D341Med (cell line): ENCODE measurements at regions not wholly inside any gene's neighbourhood (a gene's known extent, or its start where the extent isn't known, plus 50 kb on each side); places are given as distances from the start of the nearest gene placed in this dataset.
"Not testable (repeated sequence)": the region's sequence is repeated elsewhere in the genome, so short reads cannot be mapped to it uniquely, and the experiment has no call there.

ENCODE experiments used
- DNase-seq: peaks from one replicate; pipeline ENCODE4 v3.0.0; 2012; ENCODE audit warnings: low spot score

DNA sequence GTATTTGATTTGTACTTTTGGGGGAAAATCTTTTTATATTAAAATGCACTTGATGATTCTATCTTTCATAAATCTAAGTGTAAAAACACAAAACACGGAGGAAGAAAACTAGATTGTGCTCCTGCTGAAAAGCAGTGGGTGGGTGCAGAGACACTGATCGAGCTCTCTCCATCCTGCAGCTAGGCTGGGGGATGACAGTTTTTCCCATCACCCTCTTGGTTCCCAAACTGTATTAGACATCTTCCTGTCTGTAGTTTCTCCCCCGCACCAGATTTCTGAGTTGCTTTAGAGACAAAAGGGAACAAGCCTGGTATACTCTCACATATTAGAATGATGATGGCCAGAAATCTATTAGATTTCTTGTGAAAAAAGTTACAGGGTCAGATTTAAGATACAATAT, 99.6 kb downstream of the FAM114A2 start:
- no peak for DNase-seq

DNA sequence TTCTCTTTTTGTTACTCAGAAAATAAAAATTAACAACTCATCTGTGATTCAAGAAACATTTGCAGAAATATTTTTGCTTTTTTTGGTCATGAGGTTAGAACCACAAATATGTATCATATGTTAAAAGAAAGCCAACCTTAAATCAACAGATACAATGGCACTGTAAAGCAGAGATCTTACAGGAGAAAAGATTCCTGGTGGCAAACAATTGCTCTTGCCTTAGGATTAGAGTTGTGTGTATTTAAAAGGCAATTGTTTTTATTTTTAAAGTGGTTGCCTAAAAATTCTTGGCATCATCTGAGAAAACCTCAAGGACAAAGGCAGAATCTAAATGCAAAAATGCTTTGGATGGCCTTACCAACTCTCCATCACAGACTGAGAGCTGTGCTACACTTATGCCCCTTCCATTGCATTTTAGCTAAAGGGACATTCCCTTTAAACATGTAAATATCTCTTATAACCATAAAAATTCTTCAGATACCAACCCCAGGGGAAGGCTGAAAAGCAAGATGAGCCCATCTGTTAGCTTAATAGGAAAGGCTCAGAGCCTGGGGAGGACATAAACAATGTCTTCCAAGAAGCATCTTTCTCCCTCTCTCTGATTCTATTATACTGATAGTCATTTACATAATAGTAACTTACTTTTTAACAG, 100.4 kb downstream of the FAM114A2 start:
- no peak for DNase-seq

DNA sequence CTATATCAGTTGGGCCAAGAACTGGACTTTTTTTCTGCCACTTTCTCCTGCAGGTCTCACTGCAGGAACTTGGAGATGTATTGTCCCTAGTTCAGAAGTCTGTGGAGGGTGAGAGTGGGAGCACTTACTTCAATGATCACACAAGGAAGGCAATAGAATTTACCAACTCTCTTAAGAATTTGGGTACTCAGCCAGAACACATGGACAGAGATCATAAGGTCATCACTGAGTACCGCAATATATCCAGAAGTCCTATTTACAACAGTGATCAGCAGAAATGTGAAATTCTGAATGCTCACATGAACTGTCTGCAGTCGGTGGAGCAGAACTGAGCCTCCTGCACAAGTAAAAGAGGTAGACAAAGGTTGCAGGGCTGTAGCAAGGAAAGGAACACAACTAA, 101.0 kb downstream of the FAM114A2 start:
- no peak for DNase-seq

DNA sequence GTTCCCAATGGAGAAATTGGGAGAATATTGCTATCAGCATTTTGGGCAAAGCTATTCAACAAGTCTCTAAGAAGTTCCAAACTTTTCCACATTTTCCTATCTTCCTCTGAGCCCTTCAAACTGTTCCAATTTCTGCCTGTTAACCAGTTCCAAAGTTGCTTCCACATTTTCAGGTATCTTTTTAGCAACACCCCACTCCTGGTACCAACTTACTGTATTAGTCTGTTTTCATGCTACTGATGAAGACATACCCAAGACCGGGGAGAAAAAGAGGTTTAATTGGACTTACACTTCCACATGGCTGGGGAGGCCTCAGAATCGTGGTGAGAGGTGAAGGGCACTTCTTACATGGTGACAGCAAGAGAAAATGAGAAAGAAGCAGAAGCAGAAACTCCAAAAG, 103.6 kb downstream of the FAM114A2 start:
- DNase-seq = not testable (repeated sequence)

DNA sequence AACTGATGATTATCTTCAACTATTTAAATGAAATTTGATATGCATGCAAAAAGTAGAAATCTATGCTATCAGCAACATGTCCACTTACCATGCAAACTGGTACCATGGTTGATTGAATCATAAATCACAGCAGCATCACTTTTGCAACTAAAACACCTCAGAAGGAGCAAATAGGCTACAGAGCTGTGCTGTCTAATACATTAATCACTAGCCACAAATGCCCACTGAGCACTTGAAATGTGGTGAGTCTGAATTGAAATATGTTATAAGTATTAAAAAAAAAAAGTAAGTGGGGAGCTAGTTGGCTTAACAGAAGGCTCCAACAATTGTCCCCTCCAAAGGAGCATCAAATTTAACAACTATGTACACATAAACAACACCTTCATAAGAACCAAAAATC, 112.5 kb downstream of the FAM114A2 start:
- DNase-seq = no peak

DNA sequence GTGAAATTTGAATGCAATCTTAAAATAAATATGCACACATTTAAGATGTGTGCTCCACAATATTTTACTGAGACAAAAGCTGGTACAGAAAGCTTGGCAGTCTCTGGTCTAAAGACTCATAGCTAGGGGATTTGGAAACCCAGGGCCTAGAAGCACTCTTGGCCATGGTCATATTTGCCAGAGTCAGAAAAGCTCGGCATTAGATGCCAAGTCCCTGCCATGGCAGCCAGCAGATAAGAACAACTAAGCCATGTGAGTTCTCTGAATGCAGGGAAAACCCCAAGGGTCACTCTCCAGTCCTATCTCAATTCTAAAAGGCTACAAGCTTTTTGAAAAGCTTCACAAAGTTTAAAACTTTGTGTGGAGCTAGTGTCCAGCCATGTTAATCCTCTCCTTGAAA, 119.5 kb downstream of the FAM114A2 start:
- no peak for DNase-seq

DNA sequence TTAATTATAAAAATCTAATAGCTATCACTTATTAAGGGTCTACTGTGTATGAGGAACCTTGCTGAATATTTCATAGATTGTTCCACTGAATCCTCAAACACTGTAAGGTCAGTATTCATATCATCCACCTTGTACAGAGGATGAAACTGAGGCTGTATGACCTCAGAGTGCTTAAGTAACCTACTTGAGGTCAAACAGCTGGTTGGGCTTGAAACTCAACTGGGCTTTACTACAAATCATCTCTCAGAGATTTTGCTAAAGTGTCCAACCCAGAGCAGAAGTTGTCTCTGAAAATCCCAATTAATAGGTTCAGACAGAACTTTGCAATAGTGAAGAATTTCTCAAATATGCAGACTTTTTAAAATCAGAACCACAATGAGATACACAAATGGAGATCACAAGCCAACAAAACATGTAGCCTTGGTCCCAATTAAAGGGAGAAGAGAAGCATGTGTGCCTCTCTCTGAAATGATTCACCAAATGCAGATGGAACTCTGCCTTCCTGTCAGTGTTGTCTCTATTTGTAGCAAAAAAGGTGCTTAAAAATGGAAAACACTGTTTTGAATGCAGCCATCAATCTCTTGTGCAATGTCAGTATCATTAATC, 131.4 kb downstream of the FAM114A2 start:
- DNase-seq = no peak

DNA sequence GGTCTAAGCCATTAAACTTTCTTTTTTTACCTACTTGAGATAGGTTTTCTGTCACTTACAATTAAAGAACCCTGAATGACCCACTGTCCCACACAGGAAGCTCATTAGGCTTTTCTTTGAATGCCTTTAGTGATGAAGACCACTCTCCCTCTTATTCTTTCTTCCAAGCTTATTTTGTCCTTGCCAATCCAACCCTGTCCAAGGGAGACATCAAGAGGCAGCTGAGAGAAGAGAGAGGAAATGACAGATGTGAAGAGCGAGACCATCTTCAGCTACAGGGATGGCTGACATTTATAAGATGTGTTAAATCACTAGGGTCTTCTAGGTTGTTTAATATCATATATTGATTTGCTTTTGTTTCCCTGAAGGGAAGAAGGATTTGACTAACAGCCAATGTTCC, 133.5 kb downstream of the FAM114A2 start:
- no peak for DNase-seq

DNA sequence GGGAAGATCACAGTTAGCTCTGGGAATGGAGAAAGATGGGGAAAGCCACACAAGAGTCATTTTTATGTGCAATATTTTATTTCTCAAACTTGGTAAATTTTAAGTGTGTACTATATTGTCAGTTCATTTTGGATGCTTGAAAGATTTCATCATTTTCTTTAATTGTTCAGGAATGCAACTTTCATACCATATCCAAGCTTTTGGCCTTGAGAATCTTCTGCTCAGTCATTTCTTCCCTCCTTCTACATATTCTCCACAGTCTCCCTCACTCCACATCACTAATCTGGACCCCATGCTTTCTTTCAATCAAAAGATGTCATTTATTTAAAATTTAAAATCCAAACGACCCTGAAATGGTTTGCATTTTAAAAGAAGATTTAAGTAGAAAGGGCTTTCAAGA, 135.4 kb downstream of the FAM114A2 start:
- no peak for DNase-seq

DNA sequence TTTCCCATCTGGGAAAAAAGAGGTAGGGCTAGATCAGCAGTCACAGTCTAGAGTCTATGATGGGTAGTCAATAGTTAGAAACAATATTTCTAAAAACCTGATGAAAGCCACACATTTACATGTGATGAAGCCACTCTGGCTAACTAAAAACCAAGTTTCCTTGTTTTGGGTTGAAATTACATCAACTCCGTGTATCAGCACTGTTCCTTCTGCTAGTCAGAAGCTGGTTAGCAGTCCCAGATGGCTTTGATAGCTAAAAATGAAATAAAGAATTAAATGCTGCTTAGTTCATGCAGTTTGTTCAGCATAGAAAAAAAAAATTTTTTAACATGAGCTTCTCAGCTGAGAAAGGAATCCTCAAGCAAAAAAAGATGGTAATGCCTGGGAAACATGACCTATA, 136.7 kb downstream of the FAM114A2 start:
- DNase-seq = no peak

DNA sequence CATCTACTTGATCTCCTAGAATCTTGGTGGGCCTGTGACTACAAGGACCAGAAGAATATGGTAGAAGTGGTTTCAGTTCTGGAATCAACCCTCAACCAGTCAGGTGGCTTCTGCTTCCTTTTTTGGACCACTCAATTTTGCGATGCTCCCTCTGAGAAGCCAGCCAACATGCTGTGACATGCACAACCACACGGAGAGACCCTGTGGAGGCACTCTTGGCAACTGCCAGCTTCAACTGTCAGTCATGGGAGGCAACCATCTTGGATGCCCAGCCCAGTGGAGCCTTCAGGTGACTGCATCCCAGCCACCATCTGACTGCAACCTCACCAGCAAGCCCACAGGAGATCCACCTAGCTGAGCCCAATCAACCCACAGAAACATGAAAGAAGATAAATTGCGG, 137.3 kb downstream of the FAM114A2 start:
- DNase-seq = no peak

DNA sequence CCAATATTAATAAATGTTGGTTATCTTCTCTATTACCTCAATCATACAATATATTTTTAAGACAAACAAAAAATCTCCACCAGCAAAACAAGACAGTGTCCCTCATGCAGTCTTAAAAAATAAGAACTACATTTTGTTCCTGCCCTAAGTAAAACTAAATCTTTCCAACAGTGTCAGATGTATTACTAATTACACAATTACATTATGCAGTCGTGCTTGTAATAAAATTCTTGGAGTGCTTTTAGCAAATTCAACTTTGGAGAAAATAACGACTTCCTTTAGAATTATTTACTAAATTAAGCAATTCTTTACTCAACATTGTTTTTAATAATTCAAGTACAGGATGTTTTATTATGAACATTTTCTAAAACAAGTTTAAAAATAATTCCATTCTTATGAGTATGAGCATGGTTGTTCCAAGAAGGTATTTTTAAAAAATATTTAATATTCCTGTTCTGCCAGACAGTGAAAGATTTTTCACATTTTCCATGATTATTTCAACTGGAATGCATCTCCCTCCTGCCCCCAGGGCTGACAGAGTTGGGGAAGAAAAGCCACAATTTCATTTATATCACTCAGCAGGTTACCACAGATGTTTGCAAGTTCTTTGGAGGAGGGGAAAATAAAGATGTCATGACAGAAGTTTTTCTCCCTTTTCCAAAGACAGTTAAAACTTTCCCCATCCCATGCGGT, 137.9 kb downstream of the FAM114A2 start:
- DNase-seq = no peak

DNA sequence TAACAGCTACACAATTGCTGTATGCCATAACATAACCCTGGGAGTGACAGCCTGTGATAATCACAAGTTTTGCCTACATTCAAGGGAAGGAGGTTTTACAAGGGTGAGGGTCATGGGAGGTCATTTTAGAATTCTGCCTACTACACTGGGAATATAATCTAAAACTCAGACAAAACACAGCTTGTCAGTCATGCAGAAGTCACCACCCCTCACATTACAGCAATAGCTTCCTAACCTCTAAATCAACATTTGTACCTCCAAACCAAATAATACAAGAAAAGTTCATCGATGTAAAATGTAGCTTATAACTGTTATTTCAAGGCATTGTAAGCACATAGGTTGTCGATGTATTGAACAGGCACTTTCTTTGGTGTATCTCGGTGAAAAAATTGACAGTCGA, 139.0 kb downstream of the FAM114A2 start:
- DNase-seq = no peak

DNA sequence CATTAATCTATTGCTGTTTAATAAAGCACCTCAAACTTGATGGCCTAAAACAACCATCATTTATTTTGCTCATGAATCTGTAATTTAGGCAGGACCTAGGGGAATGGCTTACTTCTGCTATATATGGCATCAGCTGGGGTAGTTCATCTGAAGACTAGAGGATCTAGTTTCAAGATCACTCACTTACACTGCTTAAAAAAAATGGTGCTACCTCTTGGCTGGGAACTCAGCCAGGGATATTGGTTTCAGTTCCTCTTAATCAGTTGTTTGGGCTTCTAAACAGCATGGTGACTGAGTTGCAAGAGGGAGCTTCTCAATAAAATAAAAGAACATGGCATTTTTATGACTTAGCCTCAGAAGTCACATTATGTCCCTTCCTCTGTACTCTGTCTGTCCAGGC, 142.0 kb downstream of the FAM114A2 start:
- DNase-seq = peak; percentile 35

DNA sequence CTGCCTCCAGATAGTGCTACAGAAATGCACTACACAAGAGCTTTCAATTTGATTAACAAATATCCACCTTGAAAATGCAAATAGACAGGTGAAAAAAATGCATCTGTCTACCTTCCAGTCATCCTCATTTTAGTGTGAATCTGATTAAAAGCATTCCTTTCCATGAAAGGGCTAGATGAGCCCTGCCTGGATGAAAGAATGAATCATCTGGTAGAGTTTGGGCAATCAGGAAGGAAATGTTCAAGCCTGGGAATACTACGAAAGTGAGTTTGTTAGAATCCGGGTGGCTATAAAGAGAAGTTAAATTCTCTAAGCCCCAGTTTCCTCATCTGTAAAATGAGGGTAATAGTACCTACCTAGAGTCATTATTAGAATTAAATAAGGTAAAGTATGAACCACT, 142.6 kb downstream of the FAM114A2 start:
- DNase-seq = no peak

DNA sequence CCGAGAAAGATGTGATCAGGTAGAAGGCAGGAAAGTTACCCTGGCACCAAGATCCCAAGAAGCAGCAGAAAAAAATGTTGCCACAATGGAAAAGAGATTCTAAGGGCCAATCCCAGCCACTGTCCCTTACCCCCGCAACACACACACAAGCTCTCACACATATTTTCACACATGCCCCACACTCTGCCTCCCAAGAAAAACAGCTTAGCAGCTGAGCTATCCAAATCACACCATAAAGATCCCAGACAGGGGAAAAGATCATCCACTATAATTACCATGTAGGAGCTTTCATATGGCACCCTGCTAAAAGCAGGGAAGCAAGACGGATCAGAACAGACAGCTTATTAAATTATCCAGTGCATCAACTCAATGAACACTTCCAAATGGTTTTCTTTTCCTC, 143.4 kb downstream of the FAM114A2 start:
- peak; percentile 63 for DNase-seq

DNA sequence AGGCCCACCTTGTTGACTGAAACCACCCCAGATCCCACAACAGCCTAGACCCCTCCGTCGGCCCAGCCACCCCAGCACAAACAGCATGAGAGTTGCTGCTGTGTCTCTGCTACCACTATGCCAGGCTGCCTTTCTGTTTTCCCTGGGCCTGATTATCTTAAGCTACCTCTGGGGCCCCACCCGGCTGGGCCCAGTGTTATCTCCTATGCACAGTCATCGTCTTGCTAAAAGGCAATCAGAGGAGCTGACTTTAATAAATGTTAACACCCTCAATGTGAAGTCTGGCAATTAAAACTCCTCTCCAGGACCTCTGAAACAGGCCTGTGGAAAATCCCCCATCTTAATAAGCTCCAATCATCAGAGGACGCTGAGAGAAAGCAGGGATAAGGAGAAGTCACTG, 144.9 kb downstream of the FAM114A2 start:
- DNase-seq = peak; percentile 32

DNA sequence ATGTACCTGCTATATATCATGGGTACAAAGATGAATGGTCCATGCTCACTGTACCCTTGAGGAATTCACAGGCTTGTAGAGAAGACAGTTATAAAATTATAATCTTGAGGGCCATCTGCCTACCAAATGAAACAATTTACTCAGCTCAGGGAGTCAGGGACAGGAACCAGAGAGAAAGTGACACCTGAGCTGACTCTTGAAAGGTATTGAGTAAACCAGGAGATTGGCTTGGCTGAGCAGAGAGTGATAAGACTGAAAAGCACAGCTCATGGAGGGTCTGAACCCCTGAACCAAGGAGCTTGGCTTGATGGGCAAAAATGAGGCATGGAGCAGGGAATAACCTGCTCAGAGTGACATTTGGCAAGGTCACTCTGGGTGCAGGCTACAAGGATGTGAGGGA, 147.3 kb downstream of the FAM114A2 start:
- DNase-seq = no peak

DNA sequence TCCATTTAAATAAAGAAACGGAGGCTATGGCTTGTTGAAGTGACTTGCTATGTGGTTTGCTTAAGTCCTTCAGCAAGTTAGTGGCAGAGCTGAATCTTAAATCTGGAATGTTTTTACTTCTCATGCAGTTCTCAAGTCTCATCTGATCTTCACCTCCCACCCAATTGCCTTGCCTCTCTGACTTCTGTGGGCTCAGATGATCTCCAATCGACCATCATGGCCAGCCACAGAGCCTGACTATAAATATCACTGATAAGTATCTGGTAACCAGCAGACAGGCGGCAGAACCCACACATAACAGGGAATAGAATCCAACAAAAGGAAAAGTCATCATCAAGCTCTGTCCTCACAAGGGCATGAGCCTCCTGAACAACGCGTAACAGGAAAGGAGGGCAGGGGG, 149.9 kb downstream of the FAM114A2 start:
- DNase-seq = no peak

DNA sequence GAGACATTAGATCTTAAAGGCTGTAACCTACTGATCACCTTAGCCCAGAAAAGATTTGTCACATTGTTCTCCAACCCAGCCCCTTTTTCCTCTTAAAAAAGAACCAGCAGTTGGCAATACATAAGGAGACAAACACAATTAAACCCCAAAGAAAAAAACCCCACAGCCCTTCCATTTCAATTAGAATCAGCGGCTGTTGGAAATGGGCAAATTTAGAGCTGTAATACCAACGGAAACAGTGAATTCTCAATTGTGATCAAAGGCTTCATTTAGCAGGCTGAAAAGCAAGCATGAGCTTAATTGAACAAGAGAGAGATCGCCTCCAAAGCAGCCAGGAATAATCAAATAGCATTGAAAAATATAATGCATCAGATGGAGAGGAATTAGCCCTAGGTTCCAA, 153.6 kb downstream of the FAM114A2 start:
- no peak for DNase-seq

DNA sequence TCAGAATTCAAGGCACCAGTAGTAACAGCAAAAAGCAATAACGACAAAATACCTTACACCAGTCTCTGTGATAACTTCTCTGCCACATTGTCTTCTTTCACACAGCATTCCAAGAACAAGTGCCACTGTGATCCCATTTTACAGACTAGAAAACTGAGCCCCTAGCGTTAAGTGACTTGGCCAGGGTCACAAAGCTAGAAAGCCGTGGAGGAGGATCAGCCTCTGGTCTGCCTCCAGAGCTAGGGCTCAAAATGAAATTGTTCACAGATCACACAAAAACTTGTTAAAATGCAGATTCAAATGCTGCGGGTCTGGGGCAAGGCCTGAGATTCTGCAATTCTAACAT, 154.1 kb downstream of the FAM114A2 start:
- no peak for DNase-seq

DNA sequence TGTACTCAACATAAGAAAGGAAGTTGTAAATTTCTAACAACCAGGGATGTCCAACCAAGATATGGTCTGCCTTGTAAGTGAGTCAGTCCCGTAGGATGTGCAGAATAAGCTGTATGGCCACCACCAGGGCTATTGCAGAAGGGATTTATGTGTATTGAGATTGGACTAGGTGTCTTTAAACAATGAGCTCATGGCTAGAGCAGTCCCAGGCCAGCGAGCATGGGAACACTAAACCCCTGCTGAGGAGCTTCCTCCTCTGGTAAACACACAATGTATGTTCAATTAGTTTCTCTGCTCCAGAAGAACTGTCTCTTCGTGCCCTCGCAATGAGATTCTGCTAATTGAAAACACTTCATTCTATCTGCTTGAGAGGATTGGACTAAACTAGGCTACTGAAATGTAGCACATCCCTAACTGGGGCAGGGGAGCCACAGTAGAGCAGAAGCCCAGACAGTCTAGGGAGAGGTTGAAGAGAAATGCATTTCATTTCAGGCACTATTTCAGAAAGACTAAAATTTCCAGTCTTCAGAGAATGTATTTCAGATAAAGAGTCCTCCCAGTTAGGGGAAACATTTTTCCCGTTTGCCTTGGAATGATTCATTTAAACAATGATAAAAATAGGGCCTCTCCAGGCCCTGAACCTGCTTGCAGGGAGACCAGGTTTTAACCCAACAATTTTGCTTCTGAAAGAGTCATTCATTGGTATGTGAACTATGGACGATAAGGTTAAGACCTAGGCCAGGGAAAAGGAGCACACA, 154.7 kb downstream of the FAM114A2 start:
- no peak for DNase-seq

DNA sequence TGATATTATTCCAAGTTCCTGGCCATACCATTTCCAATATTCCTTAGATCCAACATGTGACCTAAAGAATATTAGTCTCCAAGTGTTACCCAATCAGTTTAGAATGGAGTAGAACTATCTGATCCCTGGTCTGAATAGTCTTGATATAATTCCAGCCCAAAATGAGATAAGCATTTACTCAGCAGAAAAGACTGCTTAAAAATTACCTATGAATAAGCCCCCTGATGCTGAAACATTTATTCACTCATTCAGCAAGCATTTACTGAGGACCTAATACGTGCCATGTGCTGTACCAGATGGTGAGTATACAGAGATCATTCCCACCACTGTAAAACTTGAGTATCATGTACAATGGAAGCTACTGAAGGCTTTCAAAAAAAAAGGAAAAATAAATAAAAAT, 157.0 kb downstream of the FAM114A2 start:
- no peak for DNase-seq
